Psoas muscle (tissue), 7 donors: ENCODE measurements at regions not wholly inside any gene's neighbourhood (a gene's known extent, or its start where the extent isn't known, plus 50 kb on each side); places are given as distances from the start of the nearest gene placed in this dataset.

Experiments
- ATAC-seq, 4 donors: fragments of 200-7000 bp; cut with Tn5 transposase; one replicate each; pipeline ENCODE4 v1.9.1; 2020; ENCODE audit warnings: moderate library complexity in 3 of 4, mild to moderate bottlenecking in 2 of 4
- DNase-seq, 2 donors: peaks; one replicate each; pipeline ENCODE4 v3.0.0-alpha.2; 2020
- H3K27ac ChIP-seq: fragments of 200-600 bp; one replicate; pipeline ENCODE4 v1.8.0; 2022
- H3K27me3 ChIP-seq, 3 donors: fragments of 200-600 bp in 1 of 3; one replicate each; pipeline versions ENCODE4 v1.6.1 to v1.8.0; 2013 to 2022; ENCODE audit warnings: low read length in 2 of 3, mild to moderate bottlenecking in 2 of 3, moderate library complexity in 1 of 3; ENCODE audit not compliant: insufficient read depth in 3 of 3
- H3K36me3 ChIP-seq, 2 donors: fragments of 200-600 bp in 1 of 2; one replicate each; pipeline versions ENCODE4 v1.6.1 to v1.8.0; 2013 to 2022; ENCODE audit warnings: low read depth in 1 of 2, mild to moderate bottlenecking in 1 of 2, moderate library complexity in 1 of 2; ENCODE audit not compliant: insufficient read depth in 1 of 2
- H3K4me1 ChIP-seq: fragments of 200-600 bp; one replicate; pipeline ENCODE4 v1.8.0; 2022
- H3K4me3 ChIP-seq: fragments of 200-600 bp; one replicate; pipeline ENCODE4 v1.8.0; 2022; ENCODE audit warnings: mild to moderate bottlenecking
- H3K9me3 ChIP-seq: fragments of 200-600 bp; one replicate; pipeline ENCODE4 v1.8.0; 2022
- WGBS, 3 donors: extraction: QIAGEN DNeasy Blood & Tissue Kit; methylation state at CpG; one replicate each; pipeline versions ENCODE4 v1.1.6 to v1.1.7; 2013; 5-methylcytosine and 5-hydroxymethylcytosine counted together
- intact Hi-C, 2 donors: fragments of 100-400 bp; cut with DNase I; formaldehyde crosslinking; loops; one replicate each; pipeline versions ENCODE4 v1.11.0 to v1.14.2; 2022
- TF ChIP-seq, protein P1 (sequence below): fragments of 200-600 bp; IDR thresholded peaks from one replicate; pipeline ENCODE4 v1.8.0; 2022; ENCODE audit warnings: antibody characterized with exemption
- donor health status: healthy with polysubstance abuse.
- donor health status: DM: no; HTN: no; CAD: no; lungs with moderate emphysema.
- donor health status: Bipolar disorder and iron deficiency.
- donor health status: healthy.
- donor health status: DM: yes; HTN: yes; CAD: no.
- donor health status: DM: no; HTN: no; CAD: no.
- donor health status: DM: yes; HTN: yes; CAD: no.

DNA sequence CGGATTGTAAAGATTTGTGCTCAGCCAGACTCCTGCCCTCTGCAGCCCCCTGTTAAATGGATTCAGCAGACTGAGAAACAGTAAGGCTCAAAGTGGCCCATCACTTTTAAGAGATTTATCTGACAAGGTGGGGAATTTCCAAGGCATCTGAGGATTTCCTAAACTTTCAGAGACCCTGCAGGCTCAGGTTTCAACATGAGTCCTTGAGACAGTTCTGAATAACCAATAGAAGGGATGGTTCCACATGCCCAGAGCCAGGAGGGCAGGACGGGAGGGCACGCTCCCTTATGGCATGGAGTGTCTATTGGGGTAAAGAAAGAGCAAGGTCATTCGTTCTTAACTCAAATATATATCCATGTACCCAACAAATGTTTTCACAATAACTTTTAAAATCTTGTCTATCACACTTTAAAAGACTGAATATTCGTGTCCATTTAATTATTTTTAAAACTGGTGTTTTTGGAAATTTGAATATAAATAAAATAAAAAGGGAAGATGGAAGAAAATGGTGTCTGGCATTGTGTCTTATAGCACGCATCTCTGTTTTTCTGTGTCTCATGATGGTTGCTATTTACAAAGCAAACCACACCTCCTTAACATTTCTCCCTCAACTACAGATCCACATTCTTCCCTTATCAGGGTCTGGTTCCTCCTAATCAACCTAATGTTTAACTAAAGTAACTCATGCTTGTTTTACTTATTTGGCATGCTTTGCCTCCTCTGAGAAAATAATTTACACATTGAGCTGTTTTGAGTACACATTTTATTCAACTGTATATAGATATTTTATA, 56.0 kb upstream of the DSG1 start:
- Histone ChIP-seq H3K4me1 (no peaks in the 10 kb centered on the region), H3K27ac (no peak overlapping the region), H3K4me3 (no peak overlapping the region), H3K9me3 (no peaks in the 10 kb centered on the region), H3K27me3 (no peaks in the 10 kb centered on the region), H3K36me3 (no peaks in the 10 kb centered on the region)
- intact Hi-C loops = no loop called here
- 52 to 60% (median 59%) methylated on average over 6 of the region's 6 CpGs for WGBS, 3 donors
- ATAC-seq (no peak), DNase-seq (no peak)
- TF ChIP-seq, protein P1, sequence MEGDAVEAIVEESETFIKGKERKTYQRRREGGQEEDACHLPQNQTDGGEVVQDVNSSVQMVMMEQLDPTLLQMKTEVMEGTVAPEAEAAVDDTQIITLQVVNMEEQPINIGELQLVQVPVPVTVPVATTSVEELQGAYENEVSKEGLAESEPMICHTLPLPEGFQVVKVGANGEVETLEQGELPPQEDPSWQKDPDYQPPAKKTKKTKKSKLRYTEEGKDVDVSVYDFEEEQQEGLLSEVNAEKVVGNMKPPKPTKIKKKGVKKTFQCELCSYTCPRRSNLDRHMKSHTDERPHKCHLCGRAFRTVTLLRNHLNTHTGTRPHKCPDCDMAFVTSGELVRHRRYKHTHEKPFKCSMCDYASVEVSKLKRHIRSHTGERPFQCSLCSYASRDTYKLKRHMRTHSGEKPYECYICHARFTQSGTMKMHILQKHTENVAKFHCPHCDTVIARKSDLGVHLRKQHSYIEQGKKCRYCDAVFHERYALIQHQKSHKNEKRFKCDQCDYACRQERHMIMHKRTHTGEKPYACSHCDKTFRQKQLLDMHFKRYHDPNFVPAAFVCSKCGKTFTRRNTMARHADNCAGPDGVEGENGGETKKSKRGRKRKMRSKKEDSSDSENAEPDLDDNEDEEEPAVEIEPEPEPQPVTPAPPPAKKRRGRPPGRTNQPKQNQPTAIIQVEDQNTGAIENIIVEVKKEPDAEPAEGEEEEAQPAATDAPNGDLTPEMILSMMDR = no peak

DNA sequence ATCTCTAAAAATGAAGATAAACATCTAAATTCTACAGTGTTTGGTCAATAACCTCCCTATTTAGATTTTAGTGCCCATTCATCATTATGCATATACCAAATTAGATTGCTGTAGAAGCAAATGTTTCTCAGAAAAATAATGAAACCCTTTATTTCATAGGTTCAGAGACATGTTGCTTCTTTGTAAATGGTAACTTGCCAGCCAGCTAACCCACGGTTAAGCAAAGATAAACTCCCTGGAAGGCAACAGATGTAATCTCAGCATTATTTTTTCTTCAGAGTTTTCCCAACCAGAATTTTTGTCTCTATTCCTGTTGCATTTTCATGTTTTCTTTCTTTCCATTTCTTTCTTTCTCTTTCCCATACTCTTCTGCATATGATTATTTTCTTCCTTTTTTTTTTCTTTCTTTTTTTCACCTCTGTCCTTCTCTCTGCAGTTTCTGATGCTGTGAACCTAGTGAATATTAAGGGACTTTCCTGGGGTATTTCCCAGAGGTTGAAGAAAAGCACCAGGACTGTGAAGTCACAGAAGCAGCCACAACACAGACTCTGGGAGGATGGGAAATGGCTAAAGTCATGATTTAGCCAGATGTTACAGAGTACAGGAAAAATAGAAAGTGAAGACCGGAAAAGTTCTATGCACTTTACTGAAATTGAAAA, 50.0 kb upstream of the DSG1 start:
- H3K4me1 ChIP-seq = no peaks in the 10 kb centered on the region
- TF ChIP-seq, protein P1 = no peak
- no peaks in the 10 kb centered on the region for H3K36me3 ChIP-seq
- ATAC-seq = no peak
- intact Hi-C loops = no loop called here
- H3K27me3 ChIP-seq = no peaks in the 10 kb centered on the region
- DNase-seq = no peak
- no peak overlapping the region for H3K4me3 ChIP-seq
- no peak overlapping the region for H3K27ac ChIP-seq
- 34 to 44% (median 38%) methylated on average over 2 of the region's 2 CpGs for WGBS, 3 donors
- no peaks in the 10 kb centered on the region for H3K9me3 ChIP-seq
